Skin epidermis (tissue), 12 donors: ENCODE measurements at regions not wholly inside any gene's neighbourhood (a gene's known extent, or its start where the extent isn't known, plus 50 kb on each side); places are given as distances from the start of the nearest gene placed in this dataset.
"Not testable (repeated sequence)": the region's sequence is repeated elsewhere in the genome, so short reads cannot be mapped to it uniquely, and the experiment has no call there.

Experiments
- H3K27ac ChIP-seq, 21 experiments: fragments of 200-600 bp; sonication (generic) in 11 of 21; one replicate each; pipeline ENCODE4 v1.5.0; 2020; ENCODE audit warnings: mild to moderate bottlenecking in 3 of 21, inconsistent platforms in 2 of 21, moderate library complexity in 2 of 21
- H3K4me3 ChIP-seq, 7 experiments: fragments of 200-600 bp; sonication (generic) in 2 of 7; one replicate each; pipeline ENCODE4 v1.5.0; 2020; ENCODE audit warnings: inconsistent platforms in 2 of 7, mild to moderate bottlenecking in 2 of 7, moderate library complexity in 1 of 7

- Histone ChIP-seq H3K27ac (no peak overlapping the region), H3K4me3 (no peak overlapping the region)
Observed at GRCh38 chr17:33858121-33858520, 397.0 kb upstream of the CCL2 start.

- Histone ChIP-seq H3K4me3 (no peak overlapping the region), H3K27ac (no peak overlapping the region)
Observed at GRCh38 chr17:33858682-33859081, 396.4 kb upstream of the CCL2 start.

- Histone ChIP-seq H3K27ac (no peak overlapping the region), H3K4me3 (no peak overlapping the region)
Observed at GRCh38 chr17:33862772-33863602, 392.1 kb upstream of the CCL2 start.

GRCh38 chr17:33864758-33865229, 390.3 kb upstream of the CCL2 start:
- no peak overlapping the region for H3K4me3 ChIP-seq
- H3K27ac ChIP-seq = no peak overlapping the region

- Histone ChIP-seq H3K27ac (no peak overlapping the region), H3K4me3 (no peak overlapping the region)
Observed at GRCh38 chr17:33868899-33869298, 386.2 kb upstream of the CCL2 start.

GRCh38 chr17:33870936-33871335, 384.1 kb upstream of the CCL2 start:
- H3K4me3 ChIP-seq = no peak overlapping the region

GRCh38 chr17:33871720-33872540, 383.2 kb upstream of the CCL2 start:
- Histone ChIP-seq H3K4me3 (no peak overlapping the region), H3K27ac (no peak overlapping the region)

More at GRCh38 chr17:33870936-33871335, 384.1 kb upstream of the CCL2 start:
- H3K27ac ChIP-seq = no peak overlapping the region

- no peak overlapping the region for H3K4me3 ChIP-seq
- no peak overlapping the region for H3K27ac ChIP-seq
Observed at GRCh38 chr17:33873201-33873617, 381.9 kb upstream of the CCL2 start.

GRCh38 chr17:33874617-33875060, 380.4 kb upstream of the CCL2 start:
- H3K27ac ChIP-seq = no peak overlapping the region
- H3K4me3 ChIP-seq = no peak overlapping the region

- Histone ChIP-seq H3K4me3 (no peak overlapping the region), H3K27ac (no peak overlapping the region)
Observed at GRCh38 chr17:33875973-33876372, 379.1 kb upstream of the CCL2 start.

- H3K4me3 ChIP-seq, H3K27ac ChIP-seq: not testable (repeated sequence)
Observed at GRCh38 chr17:33882273-33882672, 372.8 kb upstream of the CCL2 start.

GRCh38 chr17:33882677-33883076, 372.4 kb upstream of the CCL2 start:
- H3K4me3 ChIP-seq, H3K27ac ChIP-seq: not testable (repeated sequence)

GRCh38 chr17:33888455-33888854, 366.6 kb upstream of the CCL2 start:
- no peak overlapping the region for H3K27ac ChIP-seq
- H3K4me3 ChIP-seq = no peak overlapping the region

GRCh38 chr17:33889040-33889439, 366.0 kb upstream of the CCL2 start:
- Histone ChIP-seq H3K4me3 (no peak overlapping the region), H3K27ac (no peak overlapping the region)

- H3K27ac ChIP-seq = no peak overlapping the region
- no peak overlapping the region for H3K4me3 ChIP-seq
Observed at GRCh38 chr17:33889766-33890165, 365.3 kb upstream of the CCL2 start.

GRCh38 chr17:33892717-33893591, 362.1 kb upstream of the CCL2 start:
- Histone ChIP-seq H3K27ac (no peak overlapping the region), H3K4me3 (no peak overlapping the region)

GRCh38 chr17:33895491-33895890, 359.6 kb upstream of the CCL2 start:
- H3K27ac ChIP-seq = no peak overlapping the region
- no peak overlapping the region for H3K4me3 ChIP-seq

GRCh38 chr17:33896263-33896662, 358.8 kb upstream of the CCL2 start:
- no peak overlapping the region for H3K4me3 ChIP-seq
- no peak overlapping the region for H3K27ac ChIP-seq

- H3K4me3 ChIP-seq = no peak overlapping the region
- no peak overlapping the region for H3K27ac ChIP-seq
Observed at GRCh38 chr17:33901085-33901484, 354.0 kb upstream of the CCL2 start.

- no peak overlapping the region for H3K27ac ChIP-seq
- no peak overlapping the region for H3K4me3 ChIP-seq
Observed at GRCh38 chr17:33902901-33903449, 352.1 kb upstream of the CCL2 start.
